Fibroblast of peridontal ligament (primary cell): ENCODE measurements at regions not wholly inside any gene's neighbourhood (a gene's known extent, or its start where the extent isn't known, plus 50 kb on each side); places are given as distances from the start of the nearest gene placed in this dataset.
A peak's percentile ranks its signal among the peaks of the same experiment; 100 is the strongest.
"Not testable (repeated sequence)": the region's sequence is repeated elsewhere in the genome, so short reads cannot be mapped to it uniquely, and the experiment has no call there.

ENCODE experiments used
- DNase-seq: peaks from one replicate; pipeline ENCODE4 v3.0.0-alpha.2; 2010; ENCODE audit errors: extremely low read depth

- DNase-seq = peak; percentile 58
Measured at GRCh38 chr4:60619531-60620305, 580.4 kb upstream of the ADGRL3 start.

DNA sequence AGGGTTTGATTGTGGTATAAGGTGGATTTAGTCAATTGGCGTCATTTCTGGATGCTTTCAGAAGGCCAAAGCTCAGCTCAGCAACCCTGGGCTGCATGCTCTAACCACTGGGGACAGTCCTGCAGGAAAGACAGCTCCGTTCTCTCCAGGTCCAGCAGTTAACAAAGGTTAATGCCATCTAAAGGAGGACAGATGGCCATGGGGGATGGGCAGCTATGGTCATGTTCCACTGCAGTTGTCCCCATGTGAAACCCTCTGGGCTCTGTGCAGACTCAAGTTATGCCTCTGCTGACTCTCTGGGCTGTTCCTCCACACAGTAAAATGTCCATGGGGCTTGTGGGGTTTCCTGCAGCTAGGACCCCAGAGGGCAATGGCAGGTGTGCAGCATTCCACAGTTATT, 562.1 kb upstream of the ADGRL3 start:
- no peak for DNase-seq

DNA sequence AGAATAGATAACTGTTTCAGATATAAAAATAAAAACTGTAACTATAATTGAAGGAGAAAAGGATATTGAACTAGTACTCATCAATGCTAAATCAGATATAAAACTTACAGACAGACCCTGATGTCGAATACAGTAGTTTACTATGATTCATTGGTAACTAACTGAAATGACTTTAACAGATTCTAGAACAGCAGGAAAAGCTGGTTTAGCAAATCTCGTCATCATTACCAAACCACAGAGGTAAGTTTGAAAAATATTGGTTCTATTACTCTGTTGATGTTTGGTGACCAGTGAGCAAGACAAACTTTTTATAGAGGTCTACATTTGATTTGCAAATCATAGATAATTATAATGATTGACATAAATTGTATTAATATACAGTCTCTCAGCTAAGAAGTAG, 551.4 kb upstream of the ADGRL3 start:
- no peak for DNase-seq

- DNase-seq = peak; percentile 1
Measured at GRCh38 chr4:60652933-60653332, 547.2 kb upstream of the ADGRL3 start.

- peak; percentile 36 for DNase-seq
Measured at GRCh38 chr4:60655356-60655755, 544.8 kb upstream of the ADGRL3 start.

DNA sequence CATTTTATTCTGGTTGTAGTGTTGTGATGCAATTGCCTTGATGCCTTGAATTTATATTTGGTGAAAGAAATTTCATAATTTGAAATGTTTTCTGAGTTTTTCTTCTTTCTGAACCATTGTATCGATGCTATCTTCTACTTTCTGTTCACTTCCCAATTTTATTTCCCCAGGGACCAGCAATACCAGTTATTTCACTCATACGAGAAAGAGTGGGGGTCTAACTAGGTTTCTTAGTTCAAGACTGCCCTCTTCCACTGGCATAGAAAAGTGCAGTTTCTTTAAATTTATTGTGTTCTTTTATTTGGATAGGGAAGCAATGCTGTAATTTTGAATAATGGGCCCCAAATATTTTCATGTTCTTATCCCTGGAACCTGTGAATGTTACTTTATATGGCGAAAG, 544.0 kb upstream of the ADGRL3 start:
- peak; percentile 67 for DNase-seq

DNA sequence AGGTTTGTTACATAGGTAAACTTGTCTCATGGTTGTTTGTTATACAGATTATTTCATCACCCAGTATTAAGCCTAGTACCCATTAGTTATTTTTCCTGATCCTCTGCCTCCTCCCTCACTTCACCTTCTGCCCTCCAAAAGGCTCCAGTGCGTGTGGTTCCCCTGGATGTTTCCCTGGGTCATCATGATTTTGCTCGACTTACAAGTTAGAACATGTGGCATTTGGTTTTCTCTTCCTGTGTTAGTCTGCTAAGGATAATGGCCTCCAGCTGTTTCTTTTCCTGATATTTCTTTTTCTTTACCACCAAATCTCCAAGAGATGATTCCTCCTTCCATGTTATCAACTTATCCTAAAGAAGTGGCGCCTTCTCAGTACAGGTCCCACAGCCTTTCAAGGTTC, 543.1 kb upstream of the ADGRL3 start:
- peak; percentile 15 for DNase-seq

GRCh38 chr4:60657807-60658206, 542.3 kb upstream of the ADGRL3 start:
- peak; percentile 38 for DNase-seq

DNA sequence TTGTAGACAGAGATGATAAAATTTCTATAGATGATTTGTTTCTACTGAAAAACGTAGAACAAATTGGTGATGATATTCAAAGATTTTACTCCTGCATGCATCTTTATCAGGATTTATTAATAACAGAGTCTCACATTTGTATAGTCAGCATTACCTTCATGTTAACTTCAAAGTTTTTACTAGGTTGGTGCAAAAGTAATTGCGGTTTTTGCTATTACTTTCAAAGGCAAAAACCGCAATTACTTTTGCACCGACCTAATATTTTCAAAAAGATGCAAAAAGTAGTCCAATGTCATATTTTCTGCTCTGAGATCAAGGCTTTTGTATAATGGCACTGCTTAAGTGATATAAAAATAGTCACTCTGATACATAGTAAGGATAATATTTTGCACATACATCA, 536.4 kb upstream of the ADGRL3 start:
- DNase-seq = no peak

DNA sequence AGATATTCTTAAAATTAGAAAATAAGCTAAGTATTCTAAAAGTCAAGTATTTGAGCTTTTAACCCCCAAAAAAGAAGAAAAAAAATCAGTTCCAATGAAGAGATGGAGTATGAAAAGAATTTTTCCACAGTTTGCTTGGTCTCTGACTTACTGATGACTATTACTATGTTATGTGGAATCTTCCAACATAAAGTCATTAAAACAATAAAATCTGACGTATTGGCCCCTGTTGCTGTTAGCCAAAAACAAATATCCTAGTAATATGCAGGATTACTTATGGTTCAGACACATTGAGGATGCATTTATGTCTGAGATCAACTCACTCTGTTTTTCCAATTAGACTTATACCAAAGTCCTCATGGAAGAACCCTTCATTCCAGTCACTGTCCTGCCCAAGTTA, 517.2 kb upstream of the ADGRL3 start:
- peak; percentile 59 for DNase-seq

GRCh38 chr4:60683357-60683756, 516.8 kb upstream of the ADGRL3 start:
- peak; percentile 85 for DNase-seq

DNA sequence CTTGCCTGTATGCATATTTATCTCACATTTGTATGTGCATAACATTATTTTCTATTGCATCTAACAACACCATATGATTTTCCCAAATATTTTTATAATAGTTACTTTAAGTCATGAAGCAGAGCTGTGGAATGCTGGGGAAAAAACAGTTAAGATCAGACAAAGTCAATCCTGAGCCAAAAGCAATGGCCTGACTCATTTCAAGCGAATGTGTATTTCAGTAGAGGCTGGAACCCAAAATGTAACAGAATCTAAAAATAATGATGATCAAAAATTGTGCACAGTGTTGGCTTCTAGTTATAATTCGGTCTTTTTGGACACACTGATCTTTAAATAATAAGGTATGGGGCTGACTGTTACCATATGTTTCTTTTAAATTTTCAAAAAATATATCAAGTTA, 516.2 kb upstream of the ADGRL3 start:
- peak; percentile 93 for DNase-seq

GRCh38 chr4:60696062-60696461, 504.1 kb upstream of the ADGRL3 start:
- not testable (repeated sequence) for DNase-seq

GRCh38 chr4:60709061-60709460, 491.1 kb upstream of the ADGRL3 start:
- DNase-seq = no peak

DNA sequence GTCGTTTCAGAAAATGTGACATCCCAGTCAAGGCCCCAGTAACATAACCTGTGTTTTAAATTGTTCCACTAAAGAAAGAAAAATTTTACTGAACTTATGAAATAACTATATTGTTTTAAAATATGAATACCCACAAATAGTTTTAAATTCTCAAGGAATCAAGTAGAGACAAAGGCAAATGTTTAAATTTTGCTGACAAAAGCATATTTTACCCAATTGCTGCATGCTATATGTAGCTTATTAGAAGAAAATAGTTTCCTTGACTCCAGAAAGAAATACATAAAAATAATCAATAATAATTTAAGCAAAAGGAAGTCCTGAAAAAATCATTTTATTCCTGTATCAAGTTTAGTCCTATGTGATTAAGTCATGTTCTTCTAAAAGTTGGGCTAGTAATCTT, 481.3 kb upstream of the ADGRL3 start:
- DNase-seq = no peak

- no peak for DNase-seq
Measured at GRCh38 chr4:60721685-60722084, 478.4 kb upstream of the ADGRL3 start.

DNA sequence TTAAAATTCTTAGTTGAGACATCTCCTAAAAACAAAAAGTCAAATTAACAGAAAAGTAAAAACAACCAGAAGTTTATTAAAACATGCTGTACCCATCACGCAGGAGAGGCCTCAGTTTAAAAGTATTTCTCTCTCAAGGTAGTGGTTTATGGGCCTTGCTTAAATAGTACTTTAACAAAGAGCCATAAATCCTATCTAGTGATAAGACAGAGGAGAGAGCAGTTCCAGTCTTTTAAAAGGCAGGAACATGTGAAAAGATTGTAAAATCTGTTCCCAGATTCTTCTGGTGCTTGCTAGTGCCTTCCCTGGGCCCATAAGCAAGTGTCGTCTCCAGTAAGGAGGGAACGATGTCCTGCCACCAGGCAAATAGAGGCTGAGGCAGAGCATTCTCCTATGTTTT, 476.3 kb upstream of the ADGRL3 start:
- DNase-seq = no peak

DNA sequence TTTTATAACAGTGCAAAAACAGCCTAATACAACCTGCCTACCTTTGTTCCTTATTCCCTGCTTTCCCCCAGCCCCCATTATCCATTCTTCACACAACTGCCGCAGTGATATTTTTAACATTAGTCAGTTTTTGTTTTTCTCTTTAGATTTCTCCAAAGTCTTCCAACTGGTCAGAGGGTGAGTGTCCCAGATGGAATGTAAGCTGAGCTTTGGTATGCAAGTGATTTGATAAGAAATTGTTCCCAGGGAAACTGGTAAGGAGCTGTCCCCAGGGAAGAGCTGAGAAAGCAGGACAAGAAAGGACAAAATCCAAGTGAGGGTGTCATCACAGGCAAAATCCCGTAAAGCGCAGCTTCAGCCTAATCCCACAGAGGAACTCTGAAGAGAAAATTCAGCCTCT, 475.5 kb upstream of the ADGRL3 start:
- DNase-seq = peak; percentile 85

DNA sequence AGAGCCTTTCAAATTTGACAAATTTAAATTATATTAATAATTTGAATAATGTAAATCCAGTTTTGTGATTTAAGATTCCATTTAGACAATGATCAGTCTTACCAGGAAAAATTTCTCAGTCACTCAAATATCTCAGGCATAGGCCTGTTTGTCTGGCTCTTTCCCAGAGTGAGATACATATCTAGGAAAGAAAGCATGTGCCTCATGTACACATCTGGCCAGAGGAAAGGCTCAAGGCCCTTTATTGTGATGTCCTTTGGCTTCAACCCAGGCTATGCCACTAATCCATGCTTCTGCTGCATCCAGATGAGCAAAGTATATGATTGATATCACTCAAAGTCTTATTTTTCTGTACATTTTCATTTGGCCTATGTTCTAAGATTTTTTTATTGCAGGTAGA, 473.3 kb upstream of the ADGRL3 start:
- no peak for DNase-seq

DNA sequence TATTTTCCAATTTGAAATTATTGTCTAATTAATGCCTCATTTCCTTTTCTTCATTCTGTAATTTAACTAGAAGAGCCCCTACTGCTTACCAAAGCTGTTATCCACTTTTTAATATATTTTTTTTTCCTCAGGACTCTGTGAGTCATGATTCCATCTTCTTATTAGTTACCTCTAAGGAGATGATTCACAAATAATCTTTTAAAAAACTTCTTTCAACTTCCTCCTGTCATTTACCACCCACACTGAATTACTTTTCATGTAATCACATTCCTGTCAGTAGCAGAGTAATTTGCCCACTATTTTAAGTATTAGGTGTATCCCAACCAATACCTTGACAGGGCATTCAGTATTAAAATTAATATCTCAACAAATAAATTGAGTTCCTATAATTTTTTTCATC, 470.9 kb upstream of the ADGRL3 start:
- no peak for DNase-seq

GRCh38 chr4:60729764-60730163, 470.4 kb upstream of the ADGRL3 start:
- not testable (repeated sequence) for DNase-seq

DNA sequence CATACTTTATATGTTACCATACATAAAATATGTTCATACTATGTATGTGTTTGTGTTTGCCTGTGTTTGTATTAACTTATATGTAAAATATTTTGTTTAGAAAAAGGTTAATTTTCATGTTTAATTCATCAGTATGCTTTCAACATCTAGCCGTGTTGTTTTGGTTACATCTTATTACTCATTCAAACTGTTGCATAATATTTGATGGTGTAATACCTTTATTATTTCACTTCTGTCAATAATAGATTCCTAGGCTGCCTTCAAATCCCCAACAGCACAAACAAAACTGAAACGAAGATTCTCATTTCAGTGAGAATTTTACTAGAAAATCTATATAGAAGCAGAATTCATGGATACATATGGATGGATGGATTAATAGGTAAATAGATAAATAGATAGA, 462.3 kb upstream of the ADGRL3 start:
- peak; percentile 73 for DNase-seq

DNA sequence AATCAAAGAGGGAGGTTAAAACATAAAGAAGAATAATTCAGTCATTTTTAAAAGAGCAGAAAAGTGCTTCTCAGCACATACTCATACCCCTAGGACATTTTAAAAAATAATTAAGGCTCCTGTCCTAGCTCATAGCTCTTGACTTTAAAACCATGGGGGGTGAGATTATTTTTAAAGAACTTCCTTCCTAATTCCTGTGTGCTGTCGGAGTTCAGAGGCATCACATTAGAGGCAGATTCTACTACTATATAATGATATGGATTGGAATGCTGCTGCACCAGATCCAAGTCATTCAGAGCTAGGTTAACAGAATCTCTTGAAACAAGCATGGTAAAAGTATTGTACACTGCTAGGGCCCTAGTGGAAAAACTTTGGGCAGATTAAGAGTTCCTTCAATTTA, 456.5 kb upstream of the ADGRL3 start:
- no peak for DNase-seq

- DNase-seq = peak; percentile 33
Measured at GRCh38 chr4:60744767-60745166, 455.4 kb upstream of the ADGRL3 start.
